ENCODE measurements at regions not wholly inside any gene's neighbourhood (a gene's known extent, or its start where the extent isn't known, plus 50 kb on each side); places are given as distances from the start of the nearest gene placed in this dataset.

- TF ChIP-seq, protein P1, sequence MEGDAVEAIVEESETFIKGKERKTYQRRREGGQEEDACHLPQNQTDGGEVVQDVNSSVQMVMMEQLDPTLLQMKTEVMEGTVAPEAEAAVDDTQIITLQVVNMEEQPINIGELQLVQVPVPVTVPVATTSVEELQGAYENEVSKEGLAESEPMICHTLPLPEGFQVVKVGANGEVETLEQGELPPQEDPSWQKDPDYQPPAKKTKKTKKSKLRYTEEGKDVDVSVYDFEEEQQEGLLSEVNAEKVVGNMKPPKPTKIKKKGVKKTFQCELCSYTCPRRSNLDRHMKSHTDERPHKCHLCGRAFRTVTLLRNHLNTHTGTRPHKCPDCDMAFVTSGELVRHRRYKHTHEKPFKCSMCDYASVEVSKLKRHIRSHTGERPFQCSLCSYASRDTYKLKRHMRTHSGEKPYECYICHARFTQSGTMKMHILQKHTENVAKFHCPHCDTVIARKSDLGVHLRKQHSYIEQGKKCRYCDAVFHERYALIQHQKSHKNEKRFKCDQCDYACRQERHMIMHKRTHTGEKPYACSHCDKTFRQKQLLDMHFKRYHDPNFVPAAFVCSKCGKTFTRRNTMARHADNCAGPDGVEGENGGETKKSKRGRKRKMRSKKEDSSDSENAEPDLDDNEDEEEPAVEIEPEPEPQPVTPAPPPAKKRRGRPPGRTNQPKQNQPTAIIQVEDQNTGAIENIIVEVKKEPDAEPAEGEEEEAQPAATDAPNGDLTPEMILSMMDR (IDR thresholded peaks at IDR 0.05; ENCODE audit: insufficient read depth, low read length, missing control alignments) = no peak
- no peak for DNase-seq (ENCODE audit: low read depth, low spot score)
- ChIA-PET CTCF (no interaction called here), POLR2A (no interaction called here)
- no peak overlapping the region for H3K4me3 ChIP-seq (ENCODE audit: low read depth, low read length)
These were observed 332.3 kb upstream of the EPHA3 start for GRCh38 chr3:88775026-88775690.

DNA sequence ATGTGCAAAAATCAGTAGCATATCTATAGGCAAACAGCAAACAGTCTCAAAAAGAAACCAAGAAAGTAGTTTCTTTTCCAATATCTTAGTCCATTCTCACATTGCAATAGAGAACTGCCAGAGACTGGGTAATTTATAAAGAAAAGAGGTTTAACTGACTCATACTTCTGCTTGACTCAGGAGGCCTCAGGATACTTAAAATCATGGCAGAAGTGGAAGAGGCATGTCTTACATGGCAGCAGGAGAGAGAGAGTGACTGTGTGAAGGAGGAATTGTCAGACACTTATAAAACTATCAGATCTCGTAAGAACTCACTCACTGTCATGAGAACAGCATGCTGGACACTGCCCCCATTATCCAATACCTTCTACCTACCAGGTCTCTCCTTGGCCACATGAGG is 327.9 kb upstream of the EPHA3 start:
- no peak for DNase-seq (ENCODE audit: low read depth, low spot score)
- POLR2A ChIA-PET = no interaction called here
- no peak overlapping the region for H3K4me3 ChIP-seq (ENCODE audit: low read depth, low read length)
- TF ChIP-seq, protein P1 (IDR thresholded peaks at IDR 0.05; ENCODE audit: insufficient read depth, low read length, missing control alignments) = no peak
- CTCF ChIA-PET = no interaction called here

DNA sequence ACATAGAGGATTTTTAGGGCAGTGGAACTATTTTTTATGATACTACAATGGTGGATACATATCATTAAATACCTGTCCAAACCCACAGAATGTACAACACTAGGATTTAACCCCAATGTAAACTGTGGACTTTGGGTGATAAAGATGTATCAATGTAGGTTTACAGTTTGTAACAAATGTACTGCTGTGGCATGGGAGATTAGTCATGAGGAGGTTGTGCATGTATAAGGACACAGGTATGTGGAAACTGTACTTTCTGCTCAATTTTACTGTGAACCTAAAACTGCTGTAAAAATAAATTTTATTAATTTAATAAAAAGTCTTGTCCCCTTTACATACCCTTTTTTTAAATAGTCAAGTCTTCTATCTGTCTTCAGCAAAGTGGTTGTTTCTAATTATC is 322.5 kb upstream of the EPHA3 start:
- ChIA-PET CTCF (no interaction called here), POLR2A (no interaction called here)
- TF ChIP-seq, protein P1 (IDR thresholded peaks at IDR 0.05; ENCODE audit: insufficient read depth, low read length, missing control alignments) = no peak
- H3K4me3 ChIP-seq (ENCODE audit: low read depth, low read length) = no peak overlapping the region
- no peak for DNase-seq (ENCODE audit: low read depth, low spot score)

DNA sequence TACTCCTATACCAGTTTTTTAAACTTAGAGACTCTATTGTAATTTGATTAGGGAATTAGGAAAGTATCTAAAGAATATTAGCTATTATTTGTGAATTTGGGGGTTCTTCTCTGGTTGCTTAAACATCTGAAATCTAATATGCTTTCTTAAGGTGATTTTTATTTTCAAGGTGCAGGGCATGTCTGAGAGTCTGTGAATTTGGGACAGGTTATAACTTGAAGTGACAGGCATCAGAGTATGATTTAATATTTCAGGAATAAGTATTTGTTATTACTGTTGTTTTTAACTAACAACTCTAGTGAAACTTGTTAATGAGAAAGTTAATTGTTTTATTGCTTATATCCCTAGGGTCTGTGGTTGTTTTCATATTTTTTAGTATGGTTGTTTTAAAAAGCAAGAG is 321.6 kb upstream of the EPHA3 start:
- TF ChIP-seq, protein P1 (IDR thresholded peaks at IDR 0.05; ENCODE audit: insufficient read depth, low read length, missing control alignments) = no peak
- no peak for DNase-seq (ENCODE audit: low read depth, low spot score)
- H3K4me3 ChIP-seq (ENCODE audit: low read depth, low read length) = no peak overlapping the region
- POLR2A ChIA-PET = no interaction called here
- CTCF ChIA-PET = no interaction called here

DNA sequence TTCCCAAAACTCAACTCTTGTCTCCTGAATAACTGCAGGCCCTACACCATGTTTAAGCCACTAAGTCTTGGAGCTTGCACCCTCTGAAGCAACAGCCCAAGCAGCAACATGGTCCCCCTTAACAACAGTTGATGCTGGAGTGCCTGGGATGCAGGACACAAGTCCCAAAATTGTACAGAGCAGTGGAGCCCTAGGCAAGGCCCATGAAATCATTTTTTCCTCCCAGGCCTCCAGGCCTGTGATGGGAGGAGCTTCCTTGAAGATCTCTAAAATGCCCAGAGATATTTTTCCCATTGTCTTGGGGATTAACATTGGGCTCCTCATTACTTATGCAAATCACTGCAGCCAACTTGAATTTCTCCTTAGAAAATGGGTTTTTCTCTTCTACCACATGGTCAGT is 311.9 kb upstream of the EPHA3 start:
- no peak for DNase-seq (ENCODE audit: low read depth, low spot score)

DNA sequence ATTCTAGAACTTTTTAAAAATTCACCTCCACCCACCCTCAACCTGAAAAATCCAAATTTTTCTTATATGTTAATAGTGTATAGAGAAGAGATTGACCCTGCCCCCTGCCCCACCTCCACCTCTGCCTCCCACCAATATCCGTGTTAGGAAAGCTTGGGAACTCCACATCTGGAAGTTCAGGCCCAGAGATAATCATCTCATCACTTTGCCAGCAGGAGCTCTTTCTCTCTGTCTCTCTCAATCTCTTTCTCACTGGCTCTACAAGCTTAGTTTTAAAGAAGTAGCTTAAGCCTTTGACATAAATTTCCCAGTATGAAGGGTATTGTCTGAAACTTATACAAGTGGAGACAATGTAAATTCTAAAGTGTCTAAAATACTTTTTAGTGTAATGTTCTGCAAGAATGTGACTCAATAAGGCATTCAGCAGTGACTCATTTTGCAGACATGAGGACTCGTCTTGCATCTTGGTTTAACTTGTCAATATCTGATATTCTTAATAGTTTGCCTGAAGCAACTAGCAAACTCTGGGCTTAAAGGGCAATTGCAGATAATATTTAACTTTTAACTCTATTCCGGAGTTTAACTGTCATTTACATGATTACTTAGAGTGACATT is 299.8 kb upstream of the EPHA3 start:
- no peak overlapping the region for H3K4me3 ChIP-seq (ENCODE audit: low read depth, low read length)
- ChIA-PET CTCF (no interaction called here), POLR2A (no interaction called here)
- TF ChIP-seq, protein P1 (IDR thresholded peaks at IDR 0.05; ENCODE audit: insufficient read depth, low read length, missing control alignments) = no peak
- DNase-seq (ENCODE audit: low read depth, low spot score) = peak; percentile 21

More for the DNA sequence above, 311.9 kb upstream of the EPHA3 start:
- ChIA-PET CTCF (no interaction called here), POLR2A (no interaction called here)
- H3K4me3 ChIP-seq (ENCODE audit: low read depth, low read length) = no peak overlapping the region
- TF ChIP-seq, protein P1 (IDR thresholded peaks at IDR 0.05; ENCODE audit: insufficient read depth, low read length, missing control alignments) = no peak
